ENCODE measurements at regions not wholly inside any gene's neighbourhood (a gene's known extent, or its start where the extent isn't known, plus 50 kb on each side); places are given as distances from the start of the nearest gene placed in this dataset.
"Not testable (repeated sequence)": the region's sequence is repeated elsewhere in the genome, so short reads cannot be mapped to it uniquely, and the experiment has no call there.

DNA sequence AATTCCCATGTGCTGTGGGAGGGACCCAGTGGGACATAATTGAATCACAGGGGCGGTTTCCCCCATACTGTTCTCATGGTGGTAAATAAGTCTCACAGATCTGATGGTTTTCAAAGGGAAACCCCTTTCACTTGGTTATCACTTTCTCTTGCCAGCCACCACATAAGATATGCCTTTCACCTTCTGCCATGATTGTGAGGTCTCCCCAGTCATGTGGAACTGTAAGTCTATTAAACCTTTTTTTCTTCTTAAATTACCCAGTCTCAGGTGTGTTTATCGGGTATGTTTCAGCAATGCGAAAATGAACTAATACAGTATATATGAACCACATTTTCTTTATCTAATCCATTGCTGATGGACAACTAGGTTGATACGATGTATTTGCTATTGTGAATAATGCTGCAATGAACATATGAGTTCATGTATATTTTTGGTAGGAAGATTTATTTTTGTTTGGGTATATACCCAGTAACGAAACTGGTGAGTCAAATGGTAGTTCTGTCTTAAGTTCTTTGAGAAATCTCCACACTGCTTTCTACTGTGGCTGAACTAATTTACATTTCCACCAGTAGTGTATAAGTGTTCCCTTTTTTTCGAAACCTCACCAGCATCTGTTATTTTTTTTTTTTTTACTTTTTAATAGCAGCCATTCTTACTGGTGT lies 70.0 kb upstream of the HGF start:
- Histone ChIP-seq H3K9me3 (ENCODE audit: low read depth, low read length) (no peaks in the 10 kb centered on the region), H3K4me3 (ENCODE audit: insufficient read depth, low read length) (no peak overlapping the region), H2AFZ (ENCODE audit: low read length) (no peak overlapping the region), H3K79me2 (ENCODE audit: insufficient read depth, low read length) (no peaks in the 10 kb centered on the region), H3K27ac (ENCODE audit: low read depth, low read length) (no peak overlapping the region), H3K36me3 (ENCODE audit: insufficient read depth, low read length) (no peaks in the 10 kb centered on the region), H4K20me1 (ENCODE audit: insufficient read depth, low read length) (no peaks in the 10 kb centered on the region), H3K27me3 (ENCODE audit: insufficient read depth, low read length) (no peaks in the 10 kb centered on the region), H3K4me2 (ENCODE audit: insufficient read depth, low read length) (no peak overlapping the region), H3K4me1 (ENCODE audit: insufficient read depth, low read length) (no peaks in the 10 kb centered on the region)
- no peak for DNase-seq (ENCODE audit: insufficient read length, low spot score, missing footprints)
- TF ChIP-seq, protein P1, sequence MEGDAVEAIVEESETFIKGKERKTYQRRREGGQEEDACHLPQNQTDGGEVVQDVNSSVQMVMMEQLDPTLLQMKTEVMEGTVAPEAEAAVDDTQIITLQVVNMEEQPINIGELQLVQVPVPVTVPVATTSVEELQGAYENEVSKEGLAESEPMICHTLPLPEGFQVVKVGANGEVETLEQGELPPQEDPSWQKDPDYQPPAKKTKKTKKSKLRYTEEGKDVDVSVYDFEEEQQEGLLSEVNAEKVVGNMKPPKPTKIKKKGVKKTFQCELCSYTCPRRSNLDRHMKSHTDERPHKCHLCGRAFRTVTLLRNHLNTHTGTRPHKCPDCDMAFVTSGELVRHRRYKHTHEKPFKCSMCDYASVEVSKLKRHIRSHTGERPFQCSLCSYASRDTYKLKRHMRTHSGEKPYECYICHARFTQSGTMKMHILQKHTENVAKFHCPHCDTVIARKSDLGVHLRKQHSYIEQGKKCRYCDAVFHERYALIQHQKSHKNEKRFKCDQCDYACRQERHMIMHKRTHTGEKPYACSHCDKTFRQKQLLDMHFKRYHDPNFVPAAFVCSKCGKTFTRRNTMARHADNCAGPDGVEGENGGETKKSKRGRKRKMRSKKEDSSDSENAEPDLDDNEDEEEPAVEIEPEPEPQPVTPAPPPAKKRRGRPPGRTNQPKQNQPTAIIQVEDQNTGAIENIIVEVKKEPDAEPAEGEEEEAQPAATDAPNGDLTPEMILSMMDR (IDR thresholded peaks at IDR 0.05; ENCODE audit: extremely low read depth, low read depth, low read length): no peak

GRCh38 chr7:81833401-81833800 lies 63.6 kb upstream of the HGF start:
- no peak for DNase-seq (ENCODE audit: insufficient read length, low spot score, missing footprints)
- H3K9me3 ChIP-seq (ENCODE audit: low read depth, low read length): no peaks in the 10 kb centered on the region
- H3K4me2 ChIP-seq (ENCODE audit: insufficient read depth, low read length): no peak overlapping the region
- no peaks in the 10 kb centered on the region for H3K4me1 ChIP-seq (ENCODE audit: insufficient read depth, low read length)
- no peak overlapping the region for H2AFZ ChIP-seq (ENCODE audit: low read length)
- H3K27me3 ChIP-seq (ENCODE audit: insufficient read depth, low read length): no peaks in the 10 kb centered on the region
- H3K4me3 ChIP-seq (ENCODE audit: insufficient read depth, low read length): no peak overlapping the region
- no peaks in the 10 kb centered on the region for H3K36me3 ChIP-seq (ENCODE audit: insufficient read depth, low read length)
- H4K20me1 ChIP-seq (ENCODE audit: insufficient read depth, low read length): no peaks in the 10 kb centered on the region
- TF ChIP-seq, protein P1 (IDR thresholded peaks at IDR 0.05; ENCODE audit: extremely low read depth, low read depth, low read length): no peak
- H3K27ac ChIP-seq (ENCODE audit: low read depth, low read length): no peak overlapping the region
- no peaks in the 10 kb centered on the region for H3K79me2 ChIP-seq (ENCODE audit: insufficient read depth, low read length)

DNA sequence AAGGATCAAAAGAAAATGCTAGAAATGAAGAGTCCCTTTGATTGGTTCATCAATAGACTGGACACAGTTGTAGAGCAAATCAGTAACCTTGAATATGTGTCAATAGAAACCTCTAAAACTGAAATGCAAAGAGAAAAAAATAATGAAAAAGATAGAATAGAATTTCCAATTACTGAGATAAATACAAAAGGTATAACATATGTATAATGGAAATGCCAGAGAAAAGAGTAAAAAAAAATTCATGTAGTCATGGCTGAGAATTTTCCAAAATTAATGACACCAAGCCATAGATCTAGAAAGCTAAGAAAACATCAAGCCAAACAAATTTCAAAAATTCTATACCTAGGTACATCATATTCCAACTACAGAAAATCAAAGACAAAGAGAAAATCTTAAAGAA lies 62.0 kb upstream of the HGF start:
- Histone ChIP-seq H3K36me3 (ENCODE audit: insufficient read depth, low read length) (no peaks in the 10 kb centered on the region), H3K9me3 (ENCODE audit: low read depth, low read length) (no peaks in the 10 kb centered on the region)
- TF ChIP-seq, protein P1 (IDR thresholded peaks at IDR 0.05; ENCODE audit: extremely low read depth, low read depth, low read length): no peak

GRCh38 chr7:81829511-81829910 lies 59.7 kb upstream of the HGF start:
- not testable (repeated sequence) for H3K4me1 ChIP-seq (ENCODE audit: insufficient read depth, low read length); DNase-seq (ENCODE audit: insufficient read length, low spot score, missing footprints)

More for the DNA sequence above, 62.0 kb upstream of the HGF start:
- Histone ChIP-seq H4K20me1 (ENCODE audit: insufficient read depth, low read length) (no peaks in the 10 kb centered on the region), H3K27ac (ENCODE audit: low read depth, low read length) (no peak overlapping the region), H2AFZ (ENCODE audit: low read length) (no peak overlapping the region), H3K79me2 (ENCODE audit: insufficient read depth, low read length) (no peaks in the 10 kb centered on the region), H3K4me2 (ENCODE audit: insufficient read depth, low read length) (no peak overlapping the region), H3K4me3 (ENCODE audit: insufficient read depth, low read length) (no peak overlapping the region), H3K4me1 (ENCODE audit: insufficient read depth, low read length) (no peaks in the 10 kb centered on the region), H3K27me3 (ENCODE audit: insufficient read depth, low read length) (no peaks in the 10 kb centered on the region)
- DNase-seq (ENCODE audit: insufficient read length, low spot score, missing footprints): no peak

More at GRCh38 chr7:81829511-81829910, 59.7 kb upstream of the HGF start:
- H3K79me2 ChIP-seq (ENCODE audit: insufficient read depth, low read length); H3K36me3 ChIP-seq (ENCODE audit: insufficient read depth, low read length); H3K4me2 ChIP-seq (ENCODE audit: insufficient read depth, low read length); H3K27ac ChIP-seq (ENCODE audit: low read depth, low read length); H3K27me3 ChIP-seq (ENCODE audit: insufficient read depth, low read length); H4K20me1 ChIP-seq (ENCODE audit: insufficient read depth, low read length); H3K4me3 ChIP-seq (ENCODE audit: insufficient read depth, low read length); H3K9me3 ChIP-seq (ENCODE audit: low read depth, low read length); H2AFZ ChIP-seq (ENCODE audit: low read length): not testable (repeated sequence)

All from osteoblast (primary cell).